Heart left ventricle (tissue), 16 donors: ENCODE measurements at regions not wholly inside any gene's neighbourhood (a gene's known extent, or its start where the extent isn't known, plus 50 kb on each side); places are given as distances from the start of the nearest gene placed in this dataset.

Experiments used
- ATAC-seq, 4 donors: fragments of 200-7000 bp; cut with Tn5 transposase; one replicate each; pipeline ENCODE4 v1.9.1; 2020 to 2022; ENCODE audit warnings: moderate library complexity in 4 of 4, mild to moderate bottlenecking in 3 of 4, moderate number of reproducible peaks in 1 of 4
- DNase-seq, 5 donors: peaks; one replicate each; pipeline ENCODE4 v3.0.0-alpha.2; 2020
- H3K27ac ChIP-seq, 12 donors: fragments of 200-600 bp; sonication (generic) in 4 of 12; one replicate each; pipeline versions ENCODE4 v1.5.0 to v1.8.0; 2016 to 2022; ENCODE audit warnings: mild to moderate bottlenecking in 2 of 12
- H3K27me3 ChIP-seq, 9 donors: fragments of 200-600 bp; sonication (generic) in 2 of 9; one replicate each; pipeline versions ENCODE4 v1.5.1 to v1.8.0; 2016 to 2022; ENCODE audit warnings: mild to moderate bottlenecking in 3 of 9
- H3K36me3 ChIP-seq, 9 donors: fragments of 200-600 bp; sonication (generic) in 2 of 9; one replicate each; pipeline versions ENCODE4 v1.5.0 to v1.8.0; 2018 to 2022; ENCODE audit warnings: mild to moderate bottlenecking in 2 of 9
- H3K4me1 ChIP-seq, 12 donors: fragments of 200-600 bp; sonication (generic) in 4 of 12; one replicate each; pipeline versions ENCODE4 v1.5.0 to v1.8.0; 2016 to 2022; ENCODE audit warnings: mild to moderate bottlenecking in 3 of 12
- H3K4me3 ChIP-seq, 12 donors: fragments of 200-600 bp; sonication (generic) in 4 of 12; one replicate each; pipeline versions ENCODE4 v1.5.0 to v1.8.0; 2017 to 2022; ENCODE audit warnings: mild to moderate bottlenecking in 9 of 12, moderate library complexity in 4 of 12
- H3K9me3 ChIP-seq, 12 donors: fragments of 200-600 bp; sonication (generic) in 4 of 12; one replicate each; pipeline versions ENCODE4 v1.5.0 to v1.8.0; 2016 to 2022; ENCODE audit warnings: mild to moderate bottlenecking in 1 of 12
- POLR2A ChIP-seq, 2 donors: fragments of 450-650 bp; IDR thresholded peaks; one replicate each; pipeline ENCODE4 v1.6.1; 2017; ENCODE audit warnings: antibody characterized with exemption in 2 of 2, mild to moderate bottlenecking in 2 of 2, moderate library complexity in 2 of 2
- WGBS, 4 donors: extraction: QIAGEN DNeasy Blood & Tissue Kit in 2 of 4; methylation state at CpG; one replicate each; pipeline versions ENCODE4 v1.1.5 to v1.1.7; 2013 to 2018; 5-methylcytosine and 5-hydroxymethylcytosine counted together
- intact Hi-C, 10 donors: fragments of 100-400 bp; cut with DNase I; formaldehyde crosslinking; loops; one replicate each; pipeline versions ENCODE4 v1.11.1 to v1.14.2; 2022
- TF ChIP-seq, protein P1 (sequence below), 12 donors: fragments of 200-600 bp; sonication (generic) in 4 of 12; IDR thresholded peaks; one replicate each; pipeline versions ENCODE4 v1.5.0 to v1.8.0; 2018 to 2022; ENCODE audit warnings: antibody characterized with exemption in 12 of 12, mild to moderate bottlenecking in 5 of 12
- donor health status: ischemic (EF 13 %, LVEDD 7.1; RV severe dilation, severe dysfunction).
- donor health status: healthy with polysubstance abuse.
- donor health status: DM: no; HTN: yes; CAD: no.
- donor health status: DM: no; HTN: no; CAD: no.
- donor health status: ischemic (EF 25% LVEDD 6.9; RV normal size, moderate dysfunction).
- donor health status: ischemic (EF 25% LVEDD 5.7; RV mildly dilated, moderate dysfunction).
- donor health status: healthy.
- donor health status: DM: yes; HTN: yes; CAD: no.
- donor health status: ischemic (EF 35%, LVEDD 5.7; RV mildly dilated, moderate dysfunction).
- donor health status: nonischemic (EF 11% LVEDD 7.7; RV severe dilation, severe dysfunction).
- donor health status: DM: yes; HTN: yes; CAD: no.
- donor health status: PGD.
- donor health status: ischemic (EF 29% LVEDD 5.4; RV normal size, mild dysfunction).
- donor health status: nonischemic (EF 23%, LVEDD 6.1; RV moderate dilation, normal function).

DNA sequence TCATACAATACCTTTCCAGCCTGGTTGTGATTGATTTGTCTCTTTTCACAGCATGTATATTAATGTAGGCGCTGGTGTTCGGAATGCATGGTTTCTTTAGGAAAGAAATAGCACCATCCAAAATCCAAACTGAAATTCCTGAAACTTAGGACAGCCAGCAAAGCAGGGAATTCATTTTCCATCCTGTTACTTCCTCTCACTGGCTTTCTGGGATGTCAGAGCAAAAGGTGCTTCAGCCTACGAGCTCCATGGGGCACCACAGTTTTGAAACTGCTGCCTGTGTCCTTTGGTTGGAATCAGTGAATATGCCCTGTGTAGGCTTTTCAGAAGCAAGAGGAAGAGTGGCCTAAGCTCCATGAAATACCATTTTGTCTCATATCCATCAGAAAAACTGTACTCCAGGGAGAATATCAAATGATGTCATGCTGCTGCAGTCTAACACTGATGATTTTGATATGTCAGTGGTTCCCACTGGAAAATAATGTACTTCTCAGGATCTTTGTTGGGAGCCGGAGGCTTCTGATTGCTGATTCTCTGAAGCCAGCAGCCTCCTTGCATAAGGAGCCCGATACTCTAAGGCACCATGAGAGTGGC lies 117.8 kb upstream of the SERP2 start:
- no peak for ATAC-seq
- H3K9me3 ChIP-seq = no peaks in the 10 kb centered on the region
- TF ChIP-seq, protein P1, sequence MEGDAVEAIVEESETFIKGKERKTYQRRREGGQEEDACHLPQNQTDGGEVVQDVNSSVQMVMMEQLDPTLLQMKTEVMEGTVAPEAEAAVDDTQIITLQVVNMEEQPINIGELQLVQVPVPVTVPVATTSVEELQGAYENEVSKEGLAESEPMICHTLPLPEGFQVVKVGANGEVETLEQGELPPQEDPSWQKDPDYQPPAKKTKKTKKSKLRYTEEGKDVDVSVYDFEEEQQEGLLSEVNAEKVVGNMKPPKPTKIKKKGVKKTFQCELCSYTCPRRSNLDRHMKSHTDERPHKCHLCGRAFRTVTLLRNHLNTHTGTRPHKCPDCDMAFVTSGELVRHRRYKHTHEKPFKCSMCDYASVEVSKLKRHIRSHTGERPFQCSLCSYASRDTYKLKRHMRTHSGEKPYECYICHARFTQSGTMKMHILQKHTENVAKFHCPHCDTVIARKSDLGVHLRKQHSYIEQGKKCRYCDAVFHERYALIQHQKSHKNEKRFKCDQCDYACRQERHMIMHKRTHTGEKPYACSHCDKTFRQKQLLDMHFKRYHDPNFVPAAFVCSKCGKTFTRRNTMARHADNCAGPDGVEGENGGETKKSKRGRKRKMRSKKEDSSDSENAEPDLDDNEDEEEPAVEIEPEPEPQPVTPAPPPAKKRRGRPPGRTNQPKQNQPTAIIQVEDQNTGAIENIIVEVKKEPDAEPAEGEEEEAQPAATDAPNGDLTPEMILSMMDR (IDR thresholded peaks at IDR 0.05) = no peak
- TF ChIP-seq POLR2A (IDR thresholded peaks at IDR 0.05) = no peak
- no peak overlapping the region for H3K4me3 ChIP-seq
- H3K27me3 ChIP-seq = no peaks in the 10 kb centered on the region
- peak overlapping the region in 1 of 12 donors; percentile 34 for H3K27ac ChIP-seq
- intact Hi-C loops = no loop called here
- peaks cover 0 to 30% (median 9%) of the 10 kb centered on the region in 12 donors for H3K4me1 ChIP-seq
- 79 to 93% (median 86%) methylated on average over 5 of the region's 5 CpGs for WGBS, 4 donors
- no peaks in the 10 kb centered on the region for H3K36me3 ChIP-seq
- DNase-seq = no peak

DNA sequence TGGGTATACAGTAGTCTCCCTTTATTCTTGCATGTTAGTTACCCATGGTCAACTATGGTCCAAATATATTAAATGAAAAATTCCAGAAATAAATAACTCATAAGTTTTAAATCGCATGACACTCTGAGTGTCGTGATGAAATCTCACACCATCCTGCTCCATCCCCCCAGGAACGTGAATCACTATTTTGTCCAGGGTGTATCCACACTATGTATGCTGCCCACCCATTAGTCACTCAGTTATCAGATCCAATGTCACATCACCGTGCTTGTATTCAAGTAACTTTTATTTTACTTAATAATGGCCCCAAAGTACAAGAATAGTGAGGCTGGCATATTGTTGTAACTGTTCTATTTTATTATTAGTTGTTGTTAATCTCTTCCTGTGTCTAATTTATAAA lies 115.8 kb upstream of the SERP2 start:
- Histone ChIP-seq H3K4me1 (peaks cover 0 to 30% (median 9%) of the 10 kb centered on the region in 12 donors), H3K27ac (no peak overlapping the region), H3K4me3 (no peak overlapping the region), H3K9me3 (no peaks in the 10 kb centered on the region), H3K36me3 (no peaks in the 10 kb centered on the region), H3K27me3 (no peaks in the 10 kb centered on the region)
- no peak for TF ChIP-seq POLR2A (IDR thresholded peaks at IDR 0.05)
- TF ChIP-seq, protein P1 (IDR thresholded peaks at IDR 0.05) = no peak
- intact Hi-C loops = no loop called here
- WGBS, 4 donors = 94 to 97% (median 96%) methylated on average over 4 of the region's 4 CpGs
- DNase-seq (no peak), ATAC-seq (no peak)

DNA sequence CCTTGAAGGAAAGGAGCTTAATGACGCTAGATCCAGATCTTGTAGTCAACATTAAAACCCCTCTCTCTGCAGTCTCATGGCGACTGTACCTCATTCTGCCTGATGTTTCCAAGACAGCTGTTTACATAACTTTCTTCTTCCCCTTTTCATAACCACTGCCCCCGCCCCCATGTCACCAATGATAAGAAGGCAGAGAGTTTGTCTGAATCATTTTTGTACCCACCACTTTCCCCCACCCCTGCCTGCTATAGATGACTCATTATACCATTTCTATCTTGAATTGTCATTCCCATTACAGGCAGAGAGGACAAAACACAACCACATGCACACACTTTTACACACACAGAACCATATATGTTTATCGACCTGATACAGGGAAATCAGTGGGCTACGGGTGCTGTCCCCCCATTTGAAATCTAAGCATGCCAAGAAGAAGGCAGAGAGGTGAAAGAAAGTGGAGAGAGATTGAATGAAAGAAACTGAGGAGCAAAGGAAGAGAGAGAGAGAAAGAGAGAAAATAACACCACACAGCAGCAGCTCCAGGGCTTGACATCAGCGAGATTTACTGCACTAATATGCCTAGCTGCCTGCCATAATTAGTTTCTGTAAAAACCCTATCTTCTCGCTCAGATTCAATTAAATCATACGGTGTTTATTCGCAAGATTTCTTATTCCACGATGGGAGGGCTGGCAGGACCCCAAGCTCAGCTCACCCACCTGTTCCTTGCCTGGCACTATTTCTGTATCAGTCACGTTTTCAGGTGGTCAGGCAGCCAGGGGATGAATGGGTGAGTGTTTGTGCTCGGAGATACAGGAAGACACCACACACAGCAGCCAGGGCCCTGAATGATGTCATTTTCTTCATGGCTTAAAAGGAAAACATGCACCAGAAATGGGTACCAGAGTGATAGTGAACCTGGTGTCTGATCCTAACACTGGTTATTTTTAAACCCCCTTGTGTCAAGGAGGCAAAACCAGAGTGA lies 114.3 kb upstream of the SERP2 start:
- Histone ChIP-seq H3K27me3 (no peaks in the 10 kb centered on the region), H3K4me1 (peaks cover 0 to 26% (median 3%) of the 10 kb centered on the region in 12 donors), H3K27ac (peak overlapping the region in 1 of 12 donors; percentile 32), H3K9me3 (no peaks in the 10 kb centered on the region), H3K4me3 (peak overlapping the region in 1 of 12 donors; percentile 15), H3K36me3 (no peaks in the 10 kb centered on the region)
- TF ChIP-seq POLR2A (IDR thresholded peaks at IDR 0.05) = no peak
- TF ChIP-seq, protein P1 (IDR thresholded peaks at IDR 0.05) = no peak
- ATAC-seq (peak; percentile 27 to 68 (median 50)), DNase-seq (peak in 1 of 5 donors; percentile 44)
- intact Hi-C loops = no loop called here
- WGBS, 4 donors = 69 to 72% (median 71%) methylated on average over 12 of the region's 12 CpGs

DNA sequence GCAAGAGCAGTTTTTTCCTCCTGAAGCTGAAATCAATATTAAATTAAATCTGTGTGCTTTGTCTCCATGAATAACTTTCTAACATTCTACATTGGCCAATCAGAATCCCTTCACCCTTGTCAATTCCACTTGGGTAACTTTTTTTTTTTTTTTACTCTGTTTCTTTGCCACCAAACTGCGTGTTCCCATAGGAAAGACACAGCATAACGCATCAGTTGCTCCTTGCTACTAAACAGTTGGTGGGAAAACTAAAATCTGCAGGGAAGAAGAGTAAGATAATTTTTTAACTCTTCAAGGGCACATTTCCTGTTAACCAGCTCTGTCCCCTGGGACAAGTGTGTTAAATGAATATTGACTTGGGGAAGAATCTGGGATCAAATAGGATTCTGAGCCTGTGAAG lies 113.3 kb upstream of the SERP2 start:
- no peaks in the 10 kb centered on the region for H3K9me3 ChIP-seq
- intact Hi-C loops = no loop called here
- no peaks in the 10 kb centered on the region for H3K27me3 ChIP-seq
- H3K4me3 ChIP-seq = no peak overlapping the region
- TF ChIP-seq, protein P1 (IDR thresholded peaks at IDR 0.05) = no peak
- TF ChIP-seq POLR2A (IDR thresholded peaks at IDR 0.05) = no peak
- H3K4me1 ChIP-seq = peaks cover 0 to 33% (median 3%) of the 10 kb centered on the region in 12 donors
- H3K27ac ChIP-seq = no peak overlapping the region
- ATAC-seq (no peak), DNase-seq (no peak)
- H3K36me3 ChIP-seq = no peaks in the 10 kb centered on the region
- WGBS, 4 donors = 80 to 92% (median 87%) methylated on average over 2 of the region's 2 CpGs
